ENCODE measurements at regions not wholly inside any gene's neighbourhood (a gene's known extent, or its start where the extent isn't known, plus 50 kb on each side); places are given as distances from the start of the nearest gene placed in this dataset.
"Not testable (repeated sequence)": the region's sequence is repeated elsewhere in the genome, so short reads cannot be mapped to it uniquely, and the experiment has no call there.

DNA sequence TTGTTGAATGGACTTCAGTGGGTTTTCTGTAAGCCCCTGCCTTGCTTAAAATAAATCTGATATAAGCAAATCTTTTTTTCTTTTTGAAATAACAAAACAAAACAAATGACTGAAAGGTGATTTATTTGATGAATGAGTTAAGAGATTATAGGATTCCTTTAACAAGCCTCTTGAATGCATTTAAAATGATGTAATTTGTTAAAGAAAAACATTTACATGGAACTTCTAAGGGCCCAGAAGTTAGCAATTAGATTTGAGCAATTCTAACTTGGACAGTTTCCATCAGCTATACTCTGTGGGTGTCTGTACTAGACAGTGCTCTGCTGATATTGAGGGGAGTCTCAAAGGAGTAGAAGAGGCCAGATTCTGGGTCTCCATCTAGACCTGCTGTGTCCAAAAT lies 143.5 kb upstream of the RAG2 start:
- no peak overlapping the region for H3K27ac Mint-ChIP-seq
- no peak overlapping the region for H3K4me3 Mint-ChIP-seq
- H3K36me3 Mint-ChIP-seq (ENCODE audit: low read depth), result no peaks in the 10 kb centered on the region
- peaks cover 38% of the 10 kb centered on the region for H3K27me3 Mint-ChIP-seq
- no peak for DNase-seq
- H3K9me3 Mint-ChIP-seq, result no peaks in the 10 kb centered on the region
- peaks cover 4% of the 10 kb centered on the region for H3K4me1 Mint-ChIP-seq (ENCODE audit: low read depth)

DNA sequence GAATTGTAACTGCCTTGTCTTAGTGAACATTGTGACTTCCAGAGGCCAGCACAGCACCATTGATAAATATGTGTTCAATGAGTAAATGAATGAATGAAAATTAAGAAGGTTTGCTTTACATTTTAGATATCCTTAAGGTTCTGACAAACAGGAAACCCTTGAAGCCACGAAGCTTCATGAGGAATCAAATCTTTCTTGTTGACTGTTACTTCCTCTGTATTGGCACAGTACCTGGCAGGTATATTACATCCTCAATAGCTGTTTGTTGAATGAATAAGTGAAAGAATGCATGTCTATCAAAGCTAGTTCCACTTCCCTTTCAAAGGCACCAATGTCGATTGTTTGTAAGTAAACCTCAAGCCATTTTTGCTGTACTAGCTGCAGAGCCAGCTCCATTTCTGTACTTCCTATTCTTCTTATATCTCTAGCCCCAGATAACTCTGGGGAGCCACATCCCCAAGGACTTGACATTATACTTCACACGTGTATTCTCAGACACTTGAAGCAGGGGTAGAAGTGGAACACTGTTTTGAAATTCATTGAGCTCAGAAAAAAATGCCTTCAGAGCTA lies 140.3 kb upstream of the RAG2 start:
- Mint-ChIP-seq H3K27me3 (peaks cover 18% of the 10 kb centered on the region), H3K27ac (no peak overlapping the region), H3K4me1 (ENCODE audit: low read depth) (no peaks in the 10 kb centered on the region), H3K9me3 (no peaks in the 10 kb centered on the region), H3K4me3 (no peak overlapping the region), H3K36me3 (ENCODE audit: low read depth) (no peaks in the 10 kb centered on the region)
- DNase-seq, result no peak

DNA sequence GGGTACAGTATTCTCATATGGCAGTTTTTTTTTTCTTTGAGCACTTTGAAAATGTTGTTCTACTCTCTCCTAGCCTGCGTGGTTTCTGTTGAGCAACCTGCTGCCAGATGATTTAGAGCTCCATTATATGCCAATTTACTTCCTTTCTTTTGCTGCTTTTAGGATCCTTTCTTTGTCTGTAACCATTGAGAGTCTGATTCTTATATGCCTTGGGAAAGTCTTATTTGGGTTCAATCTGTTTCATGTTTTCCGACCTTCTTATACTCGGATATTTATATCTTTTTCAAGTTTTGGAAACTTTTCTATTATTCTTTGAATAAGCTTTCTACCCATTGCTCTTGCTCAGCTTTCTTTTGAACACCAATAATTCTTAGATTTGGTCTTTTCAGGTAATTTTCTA lies 138.1 kb upstream of the RAG2 start:
- DNase-seq, result no peak
- Mint-ChIP-seq H3K4me1 (ENCODE audit: low read depth) (no peaks in the 10 kb centered on the region), H3K4me3 (no peak overlapping the region), H3K27me3 (peaks cover 18% of the 10 kb centered on the region), H3K36me3 (ENCODE audit: low read depth) (no peaks in the 10 kb centered on the region), H3K27ac (no peak overlapping the region), H3K9me3 (no peaks in the 10 kb centered on the region)

GRCh38 chr11:36733721-36734120 lies 135.7 kb upstream of the RAG2 start:
- H3K27ac Mint-ChIP-seq; H3K4me3 Mint-ChIP-seq; DNase-seq; H3K9me3 Mint-ChIP-seq; H3K36me3 Mint-ChIP-seq (ENCODE audit: low read depth); H3K4me1 Mint-ChIP-seq (ENCODE audit: low read depth): not testable (repeated sequence)
- peaks cover 11% of the 10 kb centered on the region for H3K27me3 Mint-ChIP-seq

- H3K36me3 Mint-ChIP-seq (ENCODE audit: low read depth), result no peaks in the 10 kb centered on the region
- H3K9me3 Mint-ChIP-seq, result no peaks in the 10 kb centered on the region
- DNase-seq, result no peak
- no peak overlapping the region for H3K27ac Mint-ChIP-seq
- peaks cover 23% of the 10 kb centered on the region for H3K27me3 Mint-ChIP-seq
- no peaks in the 10 kb centered on the region for H3K4me1 Mint-ChIP-seq (ENCODE audit: low read depth)
- no peak overlapping the region for H3K4me3 Mint-ChIP-seq
Measured at GRCh38 chr11:36730761-36731160, 132.7 kb upstream of the RAG2 start.

GRCh38 chr11:36729825-36730224 lies 131.8 kb upstream of the RAG2 start:
- Mint-ChIP-seq H3K36me3 (ENCODE audit: low read depth) (no peaks in the 10 kb centered on the region), H3K4me1 (ENCODE audit: low read depth) (no peaks in the 10 kb centered on the region)

DNA sequence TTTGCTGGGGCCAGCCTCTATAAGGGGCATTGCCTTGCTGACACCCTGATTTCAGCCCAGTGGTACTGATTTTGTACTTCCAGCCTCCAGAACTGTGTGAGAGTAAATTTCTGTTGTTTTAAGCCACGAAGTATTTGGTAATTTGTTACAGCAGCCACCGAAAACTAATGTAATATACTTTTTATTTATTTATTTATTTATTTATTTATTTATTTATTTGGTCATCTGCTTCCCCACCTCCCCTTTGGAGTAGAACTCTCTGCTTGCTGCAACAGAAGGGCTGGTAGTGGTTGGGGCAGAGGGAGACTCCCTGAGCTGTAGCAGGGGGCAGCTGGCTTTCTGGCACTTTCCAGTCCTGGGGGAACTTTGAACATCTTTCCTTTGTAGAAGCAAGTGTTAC lies 128.4 kb upstream of the RAG2 start:
- H3K27me3 Mint-ChIP-seq, result peaks cover 22% of the 10 kb centered on the region
- no peaks in the 10 kb centered on the region for H3K36me3 Mint-ChIP-seq (ENCODE audit: low read depth)
- no peaks in the 10 kb centered on the region for H3K4me1 Mint-ChIP-seq (ENCODE audit: low read depth)
- H3K4me3 Mint-ChIP-seq, result no peak overlapping the region
- no peaks in the 10 kb centered on the region for H3K9me3 Mint-ChIP-seq
- no peak overlapping the region for H3K27ac Mint-ChIP-seq
- no peak for DNase-seq

More at GRCh38 chr11:36729825-36730224, 131.8 kb upstream of the RAG2 start:
- no peak overlapping the region for H3K4me3 Mint-ChIP-seq
- peaks cover 23% of the 10 kb centered on the region for H3K27me3 Mint-ChIP-seq
- DNase-seq, result no peak
- no peaks in the 10 kb centered on the region for H3K9me3 Mint-ChIP-seq
- no peak overlapping the region for H3K27ac Mint-ChIP-seq

DNA sequence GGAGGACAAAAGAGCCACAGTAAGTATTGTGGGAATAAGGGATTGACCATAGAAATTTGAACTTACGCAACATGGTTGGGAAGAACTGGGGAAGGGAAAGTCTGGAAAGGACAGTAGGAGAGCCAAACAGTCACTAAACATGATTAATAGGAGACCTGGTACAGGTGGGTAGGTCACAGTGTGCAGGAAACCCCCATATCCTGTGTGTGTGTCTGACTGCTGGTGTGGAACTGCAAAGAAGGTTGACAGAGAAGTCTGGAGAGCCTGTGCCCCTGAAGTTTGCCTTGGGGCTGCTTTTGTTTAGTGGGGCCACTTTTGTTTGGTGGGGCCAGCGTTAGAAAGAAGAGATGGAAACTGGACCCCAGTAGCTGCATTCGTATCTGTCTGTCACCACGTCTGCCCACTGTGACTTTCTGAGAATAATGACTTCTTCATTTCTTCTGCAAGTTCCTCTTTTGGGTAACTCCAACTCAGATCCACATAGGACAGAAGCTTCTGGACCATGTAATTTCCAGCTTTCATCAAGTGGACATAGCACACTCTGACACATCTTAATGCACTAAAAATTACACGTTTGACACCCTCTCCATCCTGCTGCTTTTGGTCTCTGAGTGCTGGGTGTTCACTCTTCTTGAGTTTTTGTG lies 126.8 kb upstream of the RAG2 start:
- H3K27ac Mint-ChIP-seq, result no peak overlapping the region
- H3K36me3 Mint-ChIP-seq (ENCODE audit: low read depth), result no peaks in the 10 kb centered on the region
- no peaks in the 10 kb centered on the region for H3K9me3 Mint-ChIP-seq
- no peak overlapping the region for H3K4me3 Mint-ChIP-seq
- no peak for DNase-seq
- peaks cover 14% of the 10 kb centered on the region for H3K27me3 Mint-ChIP-seq
- no peaks in the 10 kb centered on the region for H3K4me1 Mint-ChIP-seq (ENCODE audit: low read depth)

- Mint-ChIP-seq H3K27me3 (peaks cover 9% of the 10 kb centered on the region), H3K36me3 (ENCODE audit: low read depth) (no peaks in the 10 kb centered on the region), H3K4me1 (ENCODE audit: low read depth) (no peaks in the 10 kb centered on the region), H3K9me3 (no peaks in the 10 kb centered on the region), H3K4me3 (no peak overlapping the region), H3K27ac (no peak overlapping the region)
- DNase-seq, result no peak
Measured at GRCh38 chr11:36722421-36722820, 124.4 kb upstream of the RAG2 start.

- no peaks in the 10 kb centered on the region for H3K36me3 Mint-ChIP-seq (ENCODE audit: low read depth)
- no peak overlapping the region for H3K4me3 Mint-ChIP-seq
- peaks cover 3% of the 10 kb centered on the region for H3K27me3 Mint-ChIP-seq
- no peak overlapping the region for H3K27ac Mint-ChIP-seq
- no peak for DNase-seq
- no peaks in the 10 kb centered on the region for H3K9me3 Mint-ChIP-seq
- H3K4me1 Mint-ChIP-seq (ENCODE audit: low read depth), result no peaks in the 10 kb centered on the region
Measured at GRCh38 chr11:36719358-36720107, 121.5 kb upstream of the RAG2 start.

DNA sequence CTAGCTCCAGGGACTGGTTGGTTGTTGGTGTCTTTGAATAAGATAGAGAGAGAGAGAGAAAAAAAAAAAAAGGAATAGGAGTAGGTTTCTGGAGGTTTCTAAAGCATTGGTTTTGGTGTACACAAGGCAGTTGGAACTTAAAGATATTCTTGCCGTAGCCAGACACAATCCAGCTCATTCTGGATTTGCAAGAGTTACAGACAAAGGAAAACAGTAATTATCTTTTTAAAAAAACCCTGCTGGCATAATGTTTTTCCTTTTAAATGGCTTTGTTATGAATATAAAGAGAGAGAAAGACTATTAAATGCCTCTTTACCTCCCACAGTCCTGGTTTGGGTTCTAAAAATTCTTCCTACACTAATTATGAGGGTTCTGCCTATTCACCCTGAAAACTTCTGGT lies 120.4 kb upstream of the RAG2 start:
- no peak for DNase-seq
- peaks cover 6% of the 10 kb centered on the region for H3K27me3 Mint-ChIP-seq
- no peaks in the 10 kb centered on the region for H3K4me1 Mint-ChIP-seq (ENCODE audit: low read depth)
- H3K36me3 Mint-ChIP-seq (ENCODE audit: low read depth), result no peaks in the 10 kb centered on the region
- H3K4me3 Mint-ChIP-seq, result no peak overlapping the region
- H3K27ac Mint-ChIP-seq, result no peak overlapping the region
- no peaks in the 10 kb centered on the region for H3K9me3 Mint-ChIP-seq

DNA sequence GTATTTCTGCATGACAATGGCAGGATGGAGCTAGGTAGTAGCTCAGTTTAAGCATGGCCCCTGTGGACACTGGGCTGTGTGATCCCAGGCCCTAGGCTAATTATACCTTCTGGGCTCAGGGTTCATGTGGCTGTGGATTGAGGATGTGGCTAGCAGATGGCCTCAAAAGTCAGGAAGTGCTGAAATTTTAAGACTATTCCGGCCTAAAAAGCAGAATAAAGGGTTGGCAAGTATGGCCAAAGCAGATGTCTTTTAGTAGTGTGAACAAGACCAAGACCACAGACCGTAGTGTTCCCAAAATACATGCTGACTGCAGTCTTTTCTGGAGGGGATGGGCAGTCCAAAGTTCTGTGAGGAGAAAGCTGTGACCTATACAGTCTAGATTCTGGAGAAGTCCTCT lies 115.7 kb upstream of the RAG2 start:
- Mint-ChIP-seq H3K9me3 (no peaks in the 10 kb centered on the region), H3K27ac (no peak overlapping the region), H3K27me3 (peaks cover 25% of the 10 kb centered on the region), H3K4me1 (ENCODE audit: low read depth) (no peaks in the 10 kb centered on the region), H3K4me3 (no peak overlapping the region), H3K36me3 (ENCODE audit: low read depth) (no peaks in the 10 kb centered on the region)
- DNase-seq, result no peak

- DNase-seq, result no peak
- no peaks in the 10 kb centered on the region for H3K9me3 Mint-ChIP-seq
- no peak overlapping the region for H3K4me3 Mint-ChIP-seq
- no peaks in the 10 kb centered on the region for H3K4me1 Mint-ChIP-seq (ENCODE audit: low read depth)
- peaks cover 40% of the 10 kb centered on the region for H3K27me3 Mint-ChIP-seq
- H3K36me3 Mint-ChIP-seq (ENCODE audit: low read depth), result no peaks in the 10 kb centered on the region
- no peak overlapping the region for H3K27ac Mint-ChIP-seq
Measured at GRCh38 chr11:36711104-36711825, 113.2 kb upstream of the RAG2 start.

Data from activated T-cell treated with anti-CD3 and anti-CD28 coated beads, Interleukin-2, amount 50 U/mL, for 24 hours (primary cell).